ENCODE measurements at regions not wholly inside any gene's neighbourhood (a gene's known extent, or its start where the extent isn't known, plus 50 kb on each side); places are given as distances from the start of the nearest gene placed in this dataset.

- H3K9me3 Mint-ChIP-seq = no peaks in the 10 kb centered on the region
- no peak for DNase-seq
- H3K4me3 Mint-ChIP-seq = no peak overlapping the region
- H3K4me1 Mint-ChIP-seq (ENCODE audit: low read depth) = peaks cover 13% of the 10 kb centered on the region
- no peak overlapping the region for H3K27ac Mint-ChIP-seq
- no peaks in the 10 kb centered on the region for H3K27me3 Mint-ChIP-seq (ENCODE audit: low read depth)
- CTCF ChIA-PET = interaction anchor here (0.9 to 6.4 kb wide), 3 partner anchors 226 to 318 kb away, joined by 3 to 38 read pairs (median 5); no protein-coding TSS in a partner anchor
- intact Hi-C loops (cut with micrococcal nuclease) = loop anchor here (1.0 to 5.0 kb wide), 7 partner anchors 85 to 861 kb away; no protein-coding TSS in a partner anchor
- peaks cover 2% of the 10 kb centered on the region for H3K36me3 Mint-ChIP-seq (ENCODE audit: low read depth)
Measured at GRCh38 chr3:113051787-113052186, 61.0 kb downstream of the GTPBP8 start.

GRCh38 chr3:113053169-113053568 lies 62.4 kb downstream of the GTPBP8 start:
- peaks cover 2% of the 10 kb centered on the region for H3K36me3 Mint-ChIP-seq (ENCODE audit: low read depth)
- no peak for DNase-seq
- peaks cover 22% of the 10 kb centered on the region for H3K4me1 Mint-ChIP-seq (ENCODE audit: low read depth)
- H3K4me3 Mint-ChIP-seq = no peak overlapping the region
- no peak overlapping the region for H3K27ac Mint-ChIP-seq
- no peaks in the 10 kb centered on the region for H3K9me3 Mint-ChIP-seq
- CTCF ChIA-PET = interaction anchor here (6.4 kb wide), 1 partner anchor 236 kb away, joined by 38 read pairs; no protein-coding TSS in a partner anchor
- no peaks in the 10 kb centered on the region for H3K27me3 Mint-ChIP-seq (ENCODE audit: low read depth)
- intact Hi-C loops (cut with micrococcal nuclease) = loop anchor here (5.0 kb wide), 1 partner anchor 444 kb away; no protein-coding TSS in a partner anchor

- peaks cover 2% of the 10 kb centered on the region for H3K36me3 Mint-ChIP-seq (ENCODE audit: low read depth)
- H3K4me1 Mint-ChIP-seq (ENCODE audit: low read depth) = peaks cover 22% of the 10 kb centered on the region
- no peak for DNase-seq
- H3K27ac Mint-ChIP-seq = no peak overlapping the region
- no peaks in the 10 kb centered on the region for H3K9me3 Mint-ChIP-seq
- CTCF ChIA-PET = interaction anchor here (6.4 kb wide), 1 partner anchor 235 kb away, joined by 38 read pairs; no protein-coding TSS in a partner anchor
- intact Hi-C loops (cut with micrococcal nuclease) = loop anchor here (5.0 kb wide), 1 partner anchor 443 kb away; no protein-coding TSS in a partner anchor
- H3K27me3 Mint-ChIP-seq (ENCODE audit: low read depth) = no peaks in the 10 kb centered on the region
- no peak overlapping the region for H3K4me3 Mint-ChIP-seq
Measured at GRCh38 chr3:113054552-113054951, 63.8 kb downstream of the GTPBP8 start.

- Mint-ChIP-seq H3K27me3 (ENCODE audit: low read depth) (no peaks in the 10 kb centered on the region), H3K4me3 (no peak overlapping the region), H3K4me1 (ENCODE audit: low read depth) (peaks cover 22% of the 10 kb centered on the region), H3K27ac (no peak overlapping the region), H3K36me3 (ENCODE audit: low read depth) (peaks cover 2% of the 10 kb centered on the region), H3K9me3 (no peaks in the 10 kb centered on the region)
- DNase-seq = no peak
- CTCF ChIA-PET = interaction anchor here (0.7 to 6.4 kb wide), 2 partner anchors 20 to 234 kb away, joined by 3 to 38 read pairs; no protein-coding TSS in a partner anchor
- intact Hi-C loops (cut with micrococcal nuclease) = no loop called here
Measured at GRCh38 chr3:113055201-113055600, 64.4 kb downstream of the GTPBP8 start.

- DNase-seq = no peak
- no peak overlapping the region for H3K27ac Mint-ChIP-seq
- H3K27me3 Mint-ChIP-seq (ENCODE audit: low read depth) = no peaks in the 10 kb centered on the region
- intact Hi-C loops (cut with micrococcal nuclease) = no loop called here
- H3K36me3 Mint-ChIP-seq (ENCODE audit: low read depth) = peaks cover 2% of the 10 kb centered on the region
- H3K4me1 Mint-ChIP-seq (ENCODE audit: low read depth) = peaks cover 22% of the 10 kb centered on the region
- CTCF ChIA-PET = interaction anchor here (0.7 to 6.4 kb wide), 2 partner anchors 21 to 233 kb away, joined by 3 to 38 read pairs; no protein-coding TSS in a partner anchor
- no peaks in the 10 kb centered on the region for H3K9me3 Mint-ChIP-seq
- H3K4me3 Mint-ChIP-seq = no peak overlapping the region
Measured at GRCh38 chr3:113055961-113056360, 65.2 kb downstream of the GTPBP8 start.

GRCh38 chr3:113057117-113057516 lies 66.3 kb downstream of the GTPBP8 start:
- H3K27me3 Mint-ChIP-seq (ENCODE audit: low read depth) = no peaks in the 10 kb centered on the region
- peaks cover 9% of the 10 kb centered on the region for H3K36me3 Mint-ChIP-seq (ENCODE audit: low read depth)
- no peaks in the 10 kb centered on the region for H3K9me3 Mint-ChIP-seq
- intact Hi-C loops (cut with micrococcal nuclease) = no loop called here
- peaks cover 18% of the 10 kb centered on the region for H3K4me1 Mint-ChIP-seq (ENCODE audit: low read depth)
- CTCF ChIA-PET = interaction anchor here (1.7 to 6.4 kb wide), 2 partner anchors 232 to 236 kb away, joined by 4 to 38 read pairs; no protein-coding TSS in a partner anchor
- H3K4me3 Mint-ChIP-seq = no peak overlapping the region
- DNase-seq = no peak
- no peak overlapping the region for H3K27ac Mint-ChIP-seq

- H3K27me3 Mint-ChIP-seq (ENCODE audit: low read depth) = no peaks in the 10 kb centered on the region
- no peaks in the 10 kb centered on the region for H3K9me3 Mint-ChIP-seq
- intact Hi-C loops (cut with micrococcal nuclease) = no loop called here
- no peak overlapping the region for H3K4me3 Mint-ChIP-seq
- H3K27ac Mint-ChIP-seq = no peak overlapping the region
- peaks cover 19% of the 10 kb centered on the region for H3K36me3 Mint-ChIP-seq (ENCODE audit: low read depth)
- H3K4me1 Mint-ChIP-seq (ENCODE audit: low read depth) = peaks cover 10% of the 10 kb centered on the region
- no peak for DNase-seq
- CTCF ChIA-PET = interaction anchor here (0.6 to 1.7 kb wide), 2 partner anchors 235 to 890 kb away, joined by 4 read pairs; no protein-coding TSS in a partner anchor
Measured at GRCh38 chr3:113058188-113058587, 67.4 kb downstream of the GTPBP8 start.

GRCh38 chr3:113062705-113063104 lies 71.9 kb downstream of the GTPBP8 start:
- H3K4me3 Mint-ChIP-seq = no peak overlapping the region
- peaks cover 60% of the 10 kb centered on the region for H3K36me3 Mint-ChIP-seq (ENCODE audit: low read depth)
- H3K27me3 Mint-ChIP-seq (ENCODE audit: low read depth) = no peaks in the 10 kb centered on the region
- H3K4me1 Mint-ChIP-seq (ENCODE audit: low read depth) = no peaks in the 10 kb centered on the region
- CTCF ChIA-PET = no interaction called here
- no peak for DNase-seq
- no peak overlapping the region for H3K27ac Mint-ChIP-seq
- intact Hi-C loops (cut with micrococcal nuclease) = no loop called here
- peaks cover 16% of the 10 kb centered on the region for H3K9me3 Mint-ChIP-seq

- intact Hi-C loops (cut with micrococcal nuclease) = no loop called here
- Mint-ChIP-seq H3K27ac (no peak overlapping the region), H3K9me3 (peaks cover 16% of the 10 kb centered on the region), H3K4me3 (no peak overlapping the region), H3K4me1 (ENCODE audit: low read depth) (no peaks in the 10 kb centered on the region), H3K27me3 (ENCODE audit: low read depth) (no peaks in the 10 kb centered on the region), H3K36me3 (ENCODE audit: low read depth) (peaks cover 64% of the 10 kb centered on the region)
- CTCF ChIA-PET = no interaction called here
- no peak for DNase-seq
Measured at GRCh38 chr3:113063126-113063894, 72.5 kb downstream of the GTPBP8 start.

GRCh38 chr3:113064183-113064582 lies 73.4 kb downstream of the GTPBP8 start:
- Mint-ChIP-seq H3K27me3 (ENCODE audit: low read depth) (no peaks in the 10 kb centered on the region), H3K27ac (no peak overlapping the region), H3K9me3 (peaks cover 18% of the 10 kb centered on the region), H3K36me3 (ENCODE audit: low read depth) (peaks cover 64% of the 10 kb centered on the region), H3K4me1 (ENCODE audit: low read depth) (no peaks in the 10 kb centered on the region), H3K4me3 (no peak overlapping the region)
- no peak for DNase-seq
- intact Hi-C loops (cut with micrococcal nuclease) = no loop called here
- CTCF ChIA-PET = no interaction called here

GRCh38 chr3:113065336-113065735 lies 74.6 kb downstream of the GTPBP8 start:
- peaks cover 18% of the 10 kb centered on the region for H3K9me3 Mint-ChIP-seq
- no peak overlapping the region for H3K4me3 Mint-ChIP-seq
- CTCF ChIA-PET = interaction anchor here (0.7 kb wide), 1 partner anchor 151 kb away, joined by 4 read pairs; no protein-coding TSS in a partner anchor
- peaks cover 64% of the 10 kb centered on the region for H3K36me3 Mint-ChIP-seq (ENCODE audit: low read depth)
- no peaks in the 10 kb centered on the region for H3K27me3 Mint-ChIP-seq (ENCODE audit: low read depth)
- intact Hi-C loops (cut with micrococcal nuclease) = no loop called here
- no peaks in the 10 kb centered on the region for H3K4me1 Mint-ChIP-seq (ENCODE audit: low read depth)
- no peak for DNase-seq
- no peak overlapping the region for H3K27ac Mint-ChIP-seq

- Mint-ChIP-seq H3K27ac (no peak overlapping the region), H3K4me1 (ENCODE audit: low read depth) (no peaks in the 10 kb centered on the region), H3K4me3 (no peak overlapping the region), H3K36me3 (ENCODE audit: low read depth) (peaks cover 39% of the 10 kb centered on the region), H3K27me3 (ENCODE audit: low read depth) (no peaks in the 10 kb centered on the region), H3K9me3 (peaks cover 18% of the 10 kb centered on the region)
- no peak for DNase-seq
- intact Hi-C loops (cut with micrococcal nuclease) = no loop called here
- CTCF ChIA-PET = interaction anchor here (1.8 kb wide), 1 partner anchor 218 kb away, joined by 7 read pairs; no protein-coding TSS in a partner anchor
Measured at GRCh38 chr3:113070072-113070640, 79.4 kb downstream of the GTPBP8 start.
